Immature natural killer cell (primary cell): ENCODE measurements at regions not wholly inside any gene's neighbourhood (a gene's known extent, or its start where the extent isn't known, plus 50 kb on each side); places are given as distances from the start of the nearest gene placed in this dataset.
"Not testable (repeated sequence)": the region's sequence is repeated elsewhere in the genome, so short reads cannot be mapped to it uniquely, and the experiment has no call there.

Experiments
- DNase-seq, 3 donors: peaks; one replicate each; pipeline ENCODE4 v3.0.0; 2022; ENCODE audit warnings: mixed read lengths in 1 of 3
- H3K27ac Mint-ChIP-seq, 6 donors: one replicate each; pipeline ENCODE4 v1.8.0; 2020; ENCODE audit warnings: mixed read lengths in 6 of 6, mild to moderate bottlenecking in 5 of 6, inconsistent platforms in 4 of 6, moderate library complexity in 3 of 6
- H3K27me3 Mint-ChIP-seq, 3 donors: one replicate each; pipeline ENCODE4 v1.8.0; 2020 to 2021; ENCODE audit warnings: low read depth in 3 of 3, mild to moderate bottlenecking in 3 of 3, mixed read lengths in 3 of 3, moderate library complexity in 3 of 3, inconsistent platforms in 1 of 3
- H3K36me3 Mint-ChIP-seq, 3 donors: one replicate each; pipeline ENCODE4 v1.8.0; 2020; ENCODE audit warnings: mixed read lengths in 3 of 3, inconsistent platforms in 2 of 3, mild to moderate bottlenecking in 2 of 3
- H3K4me1 Mint-ChIP-seq, 2 donors: one replicate each; pipeline ENCODE4 v1.8.0; 2020; ENCODE audit warnings: inconsistent platforms in 2 of 2, mild to moderate bottlenecking in 2 of 2, mixed read lengths in 2 of 2, moderate library complexity in 1 of 2
- H3K4me3 Mint-ChIP-seq, 5 donors: one replicate each; pipeline ENCODE4 v1.8.0; 2020; ENCODE audit warnings: mild to moderate bottlenecking in 5 of 5, mixed read lengths in 5 of 5, inconsistent platforms in 3 of 5, moderate library complexity in 3 of 5
- H3K9me3 Mint-ChIP-seq, 6 donors: one replicate each; pipeline ENCODE4 v1.8.0; 2020; ENCODE audit warnings: mild to moderate bottlenecking in 6 of 6, mixed read lengths in 6 of 6, inconsistent platforms in 4 of 6, moderate library complexity in 3 of 6

DNA sequence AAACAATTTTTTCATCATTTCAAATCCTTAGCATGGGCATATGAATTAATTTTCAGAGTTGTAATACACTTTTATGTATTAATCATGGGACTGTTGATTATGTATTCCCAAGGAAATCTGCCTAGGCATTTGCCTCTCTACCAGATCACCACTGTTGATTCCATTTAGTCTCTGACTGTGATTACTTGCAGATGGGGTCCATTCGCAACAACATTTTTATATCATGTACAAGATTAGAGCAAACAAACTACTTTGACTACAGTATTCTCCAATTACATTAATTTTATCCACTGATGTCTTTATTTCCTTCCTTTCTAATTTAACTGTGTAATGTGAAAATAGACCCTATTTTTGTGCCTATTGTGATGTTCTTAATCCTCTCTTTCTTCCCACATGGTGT is 831.4 kb upstream of the SLC35B3 start:
- no peaks in the 10 kb centered on the region for H3K4me1 Mint-ChIP-seq
- DNase-seq: no peak
- peaks cover 3 to 56% (median 8%) of the 10 kb centered on the region in 6 donors for H3K9me3 Mint-ChIP-seq
- no peak overlapping the region for H3K4me3 Mint-ChIP-seq
- H3K27me3 Mint-ChIP-seq: no peaks in the 10 kb centered on the region
- H3K27ac Mint-ChIP-seq: no peak overlapping the region
- peaks cover 0 to 5% (median 0%) of the 10 kb centered on the region in 3 donors for H3K36me3 Mint-ChIP-seq

DNA sequence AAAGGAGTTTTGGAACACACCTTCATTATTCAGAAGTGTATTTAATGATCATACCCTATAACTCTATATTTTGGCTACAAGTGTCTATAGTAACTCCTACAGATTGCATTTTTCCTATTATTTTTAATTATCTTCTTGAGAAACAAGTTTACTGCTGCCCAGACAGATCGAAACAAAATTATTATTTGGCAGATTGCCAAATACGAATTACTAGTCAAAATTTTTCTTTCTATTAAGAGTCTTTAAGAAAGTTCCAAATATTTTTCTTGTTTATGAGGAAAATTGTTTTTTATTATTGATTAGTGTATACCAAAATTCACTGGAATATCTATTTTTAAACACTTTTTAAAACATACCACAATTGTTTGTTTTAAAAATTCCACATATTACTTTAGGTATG is 821.9 kb upstream of the SLC35B3 start:
- Mint-ChIP-seq H3K27me3 (no peaks in the 10 kb centered on the region), H3K27ac (no peak overlapping the region), H3K36me3 (peaks cover 0 to 5% (median 0%) of the 10 kb centered on the region in 3 donors), H3K9me3 (peaks cover 5 to 36% (median 11%) of the 10 kb centered on the region in 6 donors), H3K4me1 (no peaks in the 10 kb centered on the region), H3K4me3 (no peak overlapping the region)
- no peak for DNase-seq

DNA sequence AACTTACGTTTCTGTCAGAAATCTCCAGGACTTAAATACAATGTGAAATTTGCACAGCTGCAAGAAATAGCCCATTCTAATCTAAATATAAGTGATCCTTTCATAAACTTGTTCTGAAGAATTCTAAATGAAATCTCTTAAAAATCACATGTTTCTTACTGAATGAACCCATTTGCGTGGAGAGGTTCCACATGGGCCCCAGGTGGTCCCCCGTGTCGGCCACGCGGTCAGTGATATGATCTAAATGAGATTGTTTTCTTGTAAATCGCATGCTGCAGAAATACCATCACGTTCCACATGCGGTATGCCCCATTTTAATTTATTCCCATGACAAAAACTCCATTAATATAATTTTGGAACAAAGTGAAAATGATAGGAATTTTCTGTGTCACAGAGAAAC is 818.9 kb upstream of the SLC35B3 start:
- peaks cover 2 to 19% (median 3%) of the 10 kb centered on the region in 6 donors for H3K9me3 Mint-ChIP-seq
- no peak overlapping the region for H3K4me3 Mint-ChIP-seq
- no peaks in the 10 kb centered on the region for H3K36me3 Mint-ChIP-seq
- no peak overlapping the region for H3K27ac Mint-ChIP-seq
- no peaks in the 10 kb centered on the region for H3K27me3 Mint-ChIP-seq
- H3K4me1 Mint-ChIP-seq: no peaks in the 10 kb centered on the region
- no peak for DNase-seq

DNA sequence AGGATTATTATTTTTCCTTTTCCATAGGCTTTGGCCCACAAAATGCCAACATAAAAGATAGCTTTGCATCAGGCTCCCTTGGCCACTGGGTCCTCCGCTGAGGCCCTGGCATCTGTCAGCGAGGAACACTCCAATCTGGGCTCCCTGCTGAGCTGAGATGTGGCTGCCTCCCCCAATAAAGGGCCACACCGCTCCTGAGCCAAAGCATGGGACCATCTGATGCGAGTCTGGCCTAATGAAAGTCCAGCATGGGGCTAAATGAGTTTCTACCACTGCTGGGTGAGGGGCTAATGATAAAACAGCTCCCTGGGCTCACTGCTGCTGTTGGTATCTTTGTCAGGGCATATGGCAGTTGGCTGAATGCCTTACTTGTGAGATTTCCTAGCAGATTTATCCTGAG is 817.5 kb upstream of the SLC35B3 start:
- no peak overlapping the region for H3K4me3 Mint-ChIP-seq
- H3K36me3 Mint-ChIP-seq: no peaks in the 10 kb centered on the region
- peaks cover 2 to 20% (median 5%) of the 10 kb centered on the region in 6 donors for H3K9me3 Mint-ChIP-seq
- H3K27ac Mint-ChIP-seq: no peak overlapping the region
- DNase-seq: no peak
- no peaks in the 10 kb centered on the region for H3K27me3 Mint-ChIP-seq
- no peaks in the 10 kb centered on the region for H3K4me1 Mint-ChIP-seq

DNA sequence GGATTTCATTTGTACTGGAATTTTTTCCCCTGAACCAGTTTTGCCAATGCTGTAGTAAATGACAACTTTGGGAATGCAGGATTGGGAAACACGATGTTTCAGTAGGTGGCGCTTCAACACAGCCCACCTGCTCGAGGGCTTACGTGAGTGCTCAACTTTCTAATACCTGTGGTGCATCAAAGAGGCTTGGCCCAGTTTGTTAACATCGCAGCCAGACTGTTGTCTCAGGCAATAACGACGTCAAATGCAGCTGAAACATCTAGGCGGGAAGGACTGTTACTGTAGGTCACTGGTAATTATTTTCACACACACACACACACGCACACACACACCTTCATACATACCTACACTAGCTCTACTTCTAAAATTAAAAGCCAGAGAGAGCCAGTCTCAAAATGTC is 815.5 kb upstream of the SLC35B3 start:
- H3K27ac Mint-ChIP-seq: no peak overlapping the region
- no peak overlapping the region for H3K4me3 Mint-ChIP-seq
- no peak for DNase-seq
- peaks cover 0 to 16% (median 4%) of the 10 kb centered on the region in 6 donors for H3K9me3 Mint-ChIP-seq
- no peaks in the 10 kb centered on the region for H3K4me1 Mint-ChIP-seq
- H3K36me3 Mint-ChIP-seq: no peaks in the 10 kb centered on the region
- H3K27me3 Mint-ChIP-seq: no peaks in the 10 kb centered on the region

DNA sequence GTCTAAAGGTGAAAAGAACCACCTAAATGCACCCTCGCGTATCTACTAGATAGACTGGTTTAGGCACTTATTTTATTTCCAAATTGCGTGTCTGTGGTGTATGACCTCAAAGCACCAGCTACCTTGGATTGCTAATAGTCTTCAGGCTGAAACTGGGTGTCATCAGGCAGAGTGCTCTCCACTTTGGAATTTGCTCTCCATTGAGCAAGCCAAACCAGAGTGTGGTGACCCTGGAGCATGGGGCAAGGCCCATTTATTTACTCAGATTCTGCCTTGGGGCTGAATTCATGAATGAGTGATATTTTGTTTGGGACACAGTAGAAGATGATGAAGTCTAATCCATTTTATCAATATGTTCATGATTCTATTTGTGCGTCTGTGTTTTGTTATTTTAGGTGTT is 812.8 kb upstream of the SLC35B3 start:
- Mint-ChIP-seq H3K9me3 (peaks cover 5 to 20% (median 7%) of the 10 kb centered on the region in 6 donors), H3K36me3 (no peaks in the 10 kb centered on the region), H3K27ac (no peak overlapping the region), H3K4me3 (no peak overlapping the region), H3K4me1 (no peaks in the 10 kb centered on the region), H3K27me3 (peaks cover 0 to under 1% (median 0%) of the 10 kb centered on the region in 3 donors)
- no peak for DNase-seq

DNA sequence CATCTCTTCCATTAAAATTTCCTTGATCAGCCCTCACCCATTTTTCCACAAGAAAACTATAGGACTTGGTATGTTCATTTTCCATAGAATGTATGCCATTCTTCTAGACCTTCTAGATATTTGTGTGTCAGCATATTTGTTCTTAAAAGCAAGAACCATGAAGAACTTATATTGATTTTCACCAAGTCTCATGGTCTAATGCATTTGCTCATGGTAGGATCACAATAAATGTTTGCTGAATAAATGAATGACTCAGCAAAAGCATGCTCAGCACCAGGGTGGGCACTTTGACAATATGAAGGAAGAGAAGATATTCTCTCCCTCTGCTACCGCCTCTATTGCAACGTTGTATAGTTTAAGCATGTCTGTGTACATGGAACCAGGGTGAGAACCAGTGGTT is 805.5 kb upstream of the SLC35B3 start:
- no peak overlapping the region for H3K27ac Mint-ChIP-seq
- H3K36me3 Mint-ChIP-seq: no peaks in the 10 kb centered on the region
- no peaks in the 10 kb centered on the region for H3K4me1 Mint-ChIP-seq
- no peak overlapping the region for H3K4me3 Mint-ChIP-seq
- peaks cover 0 to 3% (median 0%) of the 10 kb centered on the region in 3 donors for H3K27me3 Mint-ChIP-seq
- peaks cover 7 to 39% (median 12%) of the 10 kb centered on the region in 6 donors for H3K9me3 Mint-ChIP-seq
- DNase-seq: no peak

DNA sequence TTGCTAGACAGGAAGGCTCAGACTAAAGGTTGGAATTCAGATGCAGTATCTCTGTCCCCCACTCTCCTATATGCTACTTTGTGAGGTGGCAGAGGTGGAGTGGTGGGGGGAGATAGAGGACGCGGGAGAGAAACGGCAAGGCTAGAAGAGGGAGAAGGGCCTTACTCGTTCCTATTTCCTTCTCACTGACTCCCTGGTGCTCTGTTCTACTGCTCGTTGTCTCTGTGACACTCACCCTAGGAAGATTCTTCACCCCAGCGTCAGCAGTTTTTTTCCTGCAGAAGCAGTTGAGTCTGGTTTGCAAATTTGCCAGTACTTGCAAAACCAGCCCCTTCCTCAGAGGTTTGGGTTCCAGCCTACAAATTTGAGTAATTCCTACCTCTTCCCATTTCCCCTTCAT is 801.1 kb upstream of the SLC35B3 start:
- no peak for DNase-seq
- no peak overlapping the region for H3K4me3 Mint-ChIP-seq

DNA sequence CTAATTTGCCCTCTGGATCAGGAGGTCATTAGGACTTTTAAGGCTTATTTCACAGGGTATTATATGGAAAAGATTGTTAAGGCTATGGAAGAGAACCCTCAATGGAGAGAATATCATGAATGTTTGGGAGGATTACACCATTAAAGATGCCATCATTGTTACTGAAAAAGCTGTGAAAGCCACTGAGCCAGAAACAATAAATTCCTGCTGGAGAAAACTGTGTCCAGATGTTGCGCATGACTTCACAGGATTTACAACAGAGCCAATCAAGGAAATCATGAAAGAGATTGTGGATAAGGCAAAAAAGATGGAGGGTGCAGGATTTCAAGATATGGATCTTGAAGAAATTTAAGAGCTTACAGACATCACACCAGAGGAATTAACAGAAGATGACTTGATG is 798.3 kb upstream of the SLC35B3 start:
- Mint-ChIP-seq H3K4me1 (no peaks in the 10 kb centered on the region), H3K4me3 (no peak overlapping the region), H3K27ac (no peak overlapping the region), H3K36me3 (no peaks in the 10 kb centered on the region), H3K27me3 (peaks cover 0 to 2% (median 0%) of the 10 kb centered on the region in 3 donors), H3K9me3 (peaks cover 6 to 23% (median 12%) of the 10 kb centered on the region in 6 donors)
- no peak for DNase-seq

More for the DNA sequence above, 801.1 kb upstream of the SLC35B3 start:
- Mint-ChIP-seq H3K27me3 (peaks cover 0 to 2% (median 0%) of the 10 kb centered on the region in 3 donors), H3K9me3 (peaks cover 6 to 39% (median 17%) of the 10 kb centered on the region in 6 donors), H3K4me1 (no peaks in the 10 kb centered on the region), H3K27ac (no peak overlapping the region), H3K36me3 (no peaks in the 10 kb centered on the region)

DNA sequence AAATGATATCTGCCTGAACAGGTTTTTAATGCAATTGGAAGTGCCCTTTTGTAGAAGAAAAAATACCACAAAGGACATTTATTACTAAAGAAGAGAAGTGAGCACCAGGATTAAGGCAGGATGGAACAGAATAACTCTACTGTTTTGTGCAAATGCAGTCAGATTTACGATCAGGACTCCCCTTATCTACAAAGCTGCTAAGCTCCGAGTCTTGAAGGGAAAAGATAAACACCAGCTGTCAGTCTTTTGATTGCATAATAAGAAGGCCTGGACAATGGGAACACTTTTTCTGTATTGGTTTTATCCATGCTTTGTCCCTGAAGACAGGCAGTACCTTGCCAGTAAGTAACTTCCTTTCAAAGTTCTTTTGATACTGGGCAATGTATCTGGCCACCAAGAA is 797.9 kb upstream of the SLC35B3 start:
- H3K36me3 Mint-ChIP-seq: no peaks in the 10 kb centered on the region
- H3K4me1 Mint-ChIP-seq: no peaks in the 10 kb centered on the region
- peaks cover 0 to 2% (median 0%) of the 10 kb centered on the region in 3 donors for H3K27me3 Mint-ChIP-seq
- no peak overlapping the region for H3K4me3 Mint-ChIP-seq
- peaks cover 6 to 24% (median 12%) of the 10 kb centered on the region in 6 donors for H3K9me3 Mint-ChIP-seq
- DNase-seq: no peak
- H3K27ac Mint-ChIP-seq: no peak overlapping the region

DNA sequence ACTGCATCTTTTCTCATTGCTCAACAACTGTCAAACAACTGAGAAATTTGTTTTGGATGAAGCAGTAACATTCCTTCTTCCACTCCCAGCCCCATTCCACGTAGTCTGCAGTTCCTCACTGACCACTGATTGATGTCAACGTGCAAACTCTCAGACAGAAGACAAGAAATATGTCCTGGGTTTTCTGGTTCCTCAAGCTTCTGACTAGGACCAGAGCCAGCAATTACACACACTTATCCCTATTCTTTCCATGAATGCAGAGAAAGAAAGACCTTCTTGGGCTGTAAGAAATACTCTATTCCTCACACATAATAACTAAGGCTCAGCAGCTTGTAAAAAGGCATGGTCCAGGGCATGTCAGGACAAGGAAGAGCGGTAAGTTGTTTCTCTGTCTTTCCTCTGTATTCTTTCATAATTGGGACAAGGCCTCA is 790.1 kb upstream of the SLC35B3 start:
- no peak overlapping the region for H3K27ac Mint-ChIP-seq
- H3K4me3 Mint-ChIP-seq: no peak overlapping the region
- DNase-seq: no peak
- no peaks in the 10 kb centered on the region for H3K36me3 Mint-ChIP-seq
- peaks cover 11 to 48% (median 30%) of the 10 kb centered on the region in 6 donors for H3K9me3 Mint-ChIP-seq
- peaks cover 0 to 2% (median 0%) of the 10 kb centered on the region in 3 donors for H3K27me3 Mint-ChIP-seq
- H3K4me1 Mint-ChIP-seq: no peaks in the 10 kb centered on the region

DNA sequence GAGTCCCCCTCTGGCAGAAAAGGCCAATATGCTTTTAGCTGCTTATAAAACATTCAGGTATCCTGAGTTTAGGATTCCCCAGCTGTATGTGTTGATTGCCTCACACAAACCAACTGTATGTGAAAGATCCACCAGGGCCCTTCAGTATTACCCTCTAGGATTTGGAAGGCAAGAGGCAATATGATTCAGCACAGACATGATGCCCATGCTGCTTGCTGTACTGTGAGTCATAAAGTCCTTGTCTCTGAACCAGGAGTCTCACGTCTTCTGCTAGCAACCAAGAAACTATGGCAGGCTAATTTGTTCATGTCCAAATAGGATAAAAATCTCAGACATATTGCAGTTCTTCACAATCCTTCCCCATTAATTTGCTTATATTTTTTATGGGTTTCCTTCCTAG is 789.2 kb upstream of the SLC35B3 start:
- H3K9me3 Mint-ChIP-seq: peaks cover 13 to 52% (median 33%) of the 10 kb centered on the region in 6 donors
- DNase-seq: no peak
- H3K27ac Mint-ChIP-seq: no peak overlapping the region
- H3K4me3 Mint-ChIP-seq: no peak overlapping the region
- no peaks in the 10 kb centered on the region for H3K36me3 Mint-ChIP-seq
- H3K27me3 Mint-ChIP-seq: peaks cover 0 to 2% (median 2%) of the 10 kb centered on the region in 3 donors
- H3K4me1 Mint-ChIP-seq: no peaks in the 10 kb centered on the region

DNA sequence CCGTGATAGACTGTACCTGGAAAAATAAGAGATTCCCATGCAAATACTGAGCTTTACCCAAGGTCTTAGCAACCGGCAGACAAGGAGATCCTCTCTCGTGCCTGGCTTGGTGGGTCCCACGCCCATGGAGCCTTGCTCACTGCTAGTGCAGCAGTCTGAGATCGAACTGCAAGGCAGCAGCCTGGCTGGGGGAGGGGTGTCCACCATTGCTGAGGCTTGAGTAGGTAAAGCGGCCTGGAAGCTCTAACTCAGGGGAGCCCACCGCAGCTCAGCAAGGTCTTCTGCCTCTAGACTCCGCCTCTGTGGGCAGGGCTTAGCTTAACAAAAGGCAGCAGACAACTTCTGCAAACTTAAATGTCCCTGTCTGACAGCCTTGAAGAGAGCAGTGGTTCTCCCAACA is 778.4 kb upstream of the SLC35B3 start:
- not testable (repeated sequence) for H3K27ac Mint-ChIP-seq, H3K36me3 Mint-ChIP-seq, H3K4me1 Mint-ChIP-seq

DNA sequence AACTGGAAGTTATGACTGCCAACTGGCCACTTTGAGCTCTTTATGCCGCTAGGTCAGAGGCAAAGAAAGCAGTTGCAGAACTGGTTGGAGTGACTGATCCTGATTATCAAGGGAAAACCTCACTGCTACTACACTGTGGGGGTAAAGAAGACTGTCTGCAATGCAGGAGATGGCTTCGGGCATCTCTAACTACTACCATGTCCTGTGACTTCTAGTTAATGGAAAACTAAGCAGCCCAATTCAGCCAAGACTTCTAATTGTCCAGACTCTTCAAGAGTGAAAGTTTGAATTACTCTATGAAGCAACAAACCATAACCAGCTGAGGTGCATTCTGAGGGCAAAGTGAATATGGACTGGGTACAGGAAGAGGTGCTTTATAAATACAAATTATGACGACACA is 773.6 kb upstream of the SLC35B3 start:
- H3K27ac Mint-ChIP-seq: no peak overlapping the region
- H3K4me3 Mint-ChIP-seq: no peak overlapping the region
- H3K27me3 Mint-ChIP-seq: no peaks in the 10 kb centered on the region
- no peaks in the 10 kb centered on the region for H3K4me1 Mint-ChIP-seq
- no peak for DNase-seq
- no peaks in the 10 kb centered on the region for H3K36me3 Mint-ChIP-seq
- peaks cover 10 to 30% (median 15%) of the 10 kb centered on the region in 6 donors for H3K9me3 Mint-ChIP-seq

More for the DNA sequence above, 778.4 kb upstream of the SLC35B3 start:
- DNase-seq, H3K27me3 Mint-ChIP-seq, H3K4me3 Mint-ChIP-seq: not testable (repeated sequence)
- peaks cover 7 to 49% (median 30%) of the 10 kb centered on the region in 6 donors for H3K9me3 Mint-ChIP-seq

DNA sequence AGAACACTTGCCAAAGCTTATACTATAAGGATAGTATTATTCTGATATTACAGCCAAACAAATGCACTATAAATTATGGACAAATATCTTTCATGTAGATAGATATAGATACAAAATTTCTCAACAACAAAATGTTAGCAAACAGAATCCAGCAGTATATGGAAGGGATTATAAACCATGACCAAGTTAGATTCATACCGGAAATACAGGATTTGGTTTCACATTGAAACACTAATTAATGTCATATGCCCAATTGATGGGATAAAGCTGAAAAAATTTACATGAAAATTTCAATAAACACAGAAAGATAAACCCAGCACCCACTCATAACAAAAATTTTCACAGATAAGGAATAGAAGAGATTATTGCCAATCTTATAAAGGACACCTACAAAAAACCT is 770.3 kb upstream of the SLC35B3 start:
- DNase-seq: no peak
- Mint-ChIP-seq H3K9me3 (peaks cover 10 to 22% (median 12%) of the 10 kb centered on the region in 6 donors), H3K27ac (no peak overlapping the region), H3K27me3 (no peaks in the 10 kb centered on the region), H3K4me1 (no peaks in the 10 kb centered on the region), H3K36me3 (no peaks in the 10 kb centered on the region), H3K4me3 (no peak overlapping the region)
